ENCODE measurements at regions not wholly inside any gene's neighbourhood (a gene's known extent, or its start where the extent isn't known, plus 50 kb on each side); places are given as distances from the start of the nearest gene placed in this dataset.

- Histone ChIP-seq H3K4me3 (no peak overlapping the region), H3K27me3 (no peaks in the 10 kb centered on the region), H3K4me1 (no peaks in the 10 kb centered on the region), H3K9me3 (no peaks in the 10 kb centered on the region), H3K36me3 (no peaks in the 10 kb centered on the region), H3K27ac (no peak overlapping the region)
- DNase-seq: no peak
- WGBS, 2 donors (ENCODE audit: low coverage in 1 of 2): 83% methylated on average over 1 of the region's 1 CpG
- intact Hi-C loops (cut with DNase I; ENCODE audit: low total_unique reads): no loop called here
- no peak for TF ChIP-seq EP300 (IDR thresholded peaks at IDR 0.05; ENCODE audit: low read depth)
- no peak for TF ChIP-seq CTCF (IDR thresholded peaks at IDR 0.05)
- no peak for TF ChIP-seq POLR2A (IDR thresholded peaks at IDR 0.05)
- no peak for TF ChIP-seq POLR2AphosphoS5 (IDR thresholded peaks at IDR 0.05)
- in situ Hi-C loops (cut with MboI; ENCODE audit: low pct_ligation_motif_present in 1 of 4, low pct_unique_long_range_greater_than_20kb in 1 of 4, low sequenced_read_pairs in 3 of 4): no loop called here
Measured at GRCh38 chr11:92304271-92304670, 79.7 kb downstream of the FAT3 start.

GRCh38 chr11:92306966-92307510 is 82.4 kb downstream of the FAT3 start:
- intact Hi-C loops (cut with DNase I; ENCODE audit: low total_unique reads): no loop called here

GRCh38 chr11:92308366-92308765 is 83.7 kb downstream of the FAT3 start:
- TF ChIP-seq CTCF (IDR thresholded peaks at IDR 0.05) (no peak), POLR2A (IDR thresholded peaks at IDR 0.05) (no peak), EP300 (IDR thresholded peaks at IDR 0.05; ENCODE audit: low read depth) (no peak), POLR2AphosphoS5 (IDR thresholded peaks at IDR 0.05) (no peak)
- intact Hi-C loops (cut with DNase I; ENCODE audit: low total_unique reads) (no loop called here), in situ Hi-C loops (cut with MboI; ENCODE audit: low pct_ligation_motif_present in 1 of 4, low pct_unique_long_range_greater_than_20kb in 1 of 4, low sequenced_read_pairs in 3 of 4) (no loop called here)
- Histone ChIP-seq H3K27me3 (no peaks in the 10 kb centered on the region), H3K27ac (no peak overlapping the region), H3K36me3 (no peaks in the 10 kb centered on the region), H3K4me3 (no peak overlapping the region), H3K4me1 (no peaks in the 10 kb centered on the region), H3K9me3 (no peaks in the 10 kb centered on the region)
- DNase-seq: no peak

More at GRCh38 chr11:92306966-92307510, 82.4 kb downstream of the FAT3 start:
- in situ Hi-C loops (cut with MboI; ENCODE audit: low pct_ligation_motif_present in 1 of 4, low pct_unique_long_range_greater_than_20kb in 1 of 4, low sequenced_read_pairs in 3 of 4): no loop called here
- Histone ChIP-seq H3K36me3 (no peaks in the 10 kb centered on the region), H3K4me1 (no peaks in the 10 kb centered on the region), H3K27ac (no peak overlapping the region), H3K9me3 (no peaks in the 10 kb centered on the region), H3K27me3 (no peaks in the 10 kb centered on the region), H3K4me3 (no peak overlapping the region)
- DNase-seq: no peak
- WGBS, 2 donors (ENCODE audit: low coverage in 1 of 2): 32% methylated on average over 1 of the region's 1 CpG; no CpG with 5 or more reads in 1 of the 2 donors
- no peak for TF ChIP-seq EP300 (IDR thresholded peaks at IDR 0.05; ENCODE audit: low read depth)
- TF ChIP-seq CTCF (IDR thresholded peaks at IDR 0.05): no peak
- no peak for TF ChIP-seq POLR2AphosphoS5 (IDR thresholded peaks at IDR 0.05)
- no peak for TF ChIP-seq POLR2A (IDR thresholded peaks at IDR 0.05)

GRCh38 chr11:92311616-92312449 is 87.2 kb downstream of the FAT3 start:
- Histone ChIP-seq H3K4me3 (no peak overlapping the region), H3K27ac (no peak overlapping the region), H3K9me3 (no peaks in the 10 kb centered on the region), H3K36me3 (no peaks in the 10 kb centered on the region), H3K27me3 (no peaks in the 10 kb centered on the region), H3K4me1 (no peaks in the 10 kb centered on the region)
- no peak for TF ChIP-seq CTCF (IDR thresholded peaks at IDR 0.05)
- TF ChIP-seq EP300 (IDR thresholded peaks at IDR 0.05; ENCODE audit: low read depth): no peak
- TF ChIP-seq POLR2A (IDR thresholded peaks at IDR 0.05): no peak
- no peak for TF ChIP-seq POLR2AphosphoS5 (IDR thresholded peaks at IDR 0.05)
- DNase-seq: no peak
- 70 to 77% methylated on average over 4 to 5 of the region's 5 CpGs for WGBS, 2 donors (ENCODE audit: low coverage in 1 of 2)
- intact Hi-C loops (cut with DNase I; ENCODE audit: low total_unique reads): no loop called here
- in situ Hi-C loops (cut with MboI; ENCODE audit: low pct_ligation_motif_present in 1 of 4, low pct_unique_long_range_greater_than_20kb in 1 of 4, low sequenced_read_pairs in 3 of 4): no loop called here

Data from transverse colon (tissue), 4 donors.